ENCODE measurements at regions not wholly inside any gene's neighbourhood (a gene's known extent, or its start where the extent isn't known, plus 50 kb on each side); places are given as distances from the start of the nearest gene placed in this dataset.
A peak's percentile ranks its signal among the peaks of the same experiment; 100 is the strongest.
"Not testable (repeated sequence)": the region's sequence is repeated elsewhere in the genome, so short reads cannot be mapped to it uniquely, and the experiment has no call there.

GRCh38 chr6:76553256-76553655 is 480.8 kb upstream of the IMPG1 start:
- DNase-seq (ENCODE audit: low spot score): no peak

GRCh38 chr6:76552268-76552667 is 479.8 kb upstream of the IMPG1 start:
- no peak for DNase-seq (ENCODE audit: low spot score)

- DNase-seq (ENCODE audit: low spot score): no peak
Measured at GRCh38 chr6:76533661-76534060, 461.2 kb upstream of the IMPG1 start.

GRCh38 chr6:76532647-76533046 is 460.2 kb upstream of the IMPG1 start:
- no peak for DNase-seq (ENCODE audit: low spot score)

- peak; percentile 1 for DNase-seq (ENCODE audit: low spot score)
Measured at GRCh38 chr6:76518443-76518842, 446.0 kb upstream of the IMPG1 start.

GRCh38 chr6:76516924-76517323 is 444.5 kb upstream of the IMPG1 start:
- no peak for DNase-seq (ENCODE audit: low spot score)

GRCh38 chr6:76510489-76510888 is 438.0 kb upstream of the IMPG1 start:
- no peak for DNase-seq (ENCODE audit: low spot score)

GRCh38 chr6:76509397-76509796 is 436.9 kb upstream of the IMPG1 start:
- DNase-seq (ENCODE audit: low spot score): no peak

GRCh38 chr6:76506808-76507207 is 434.3 kb upstream of the IMPG1 start:
- no peak for DNase-seq (ENCODE audit: low spot score)

GRCh38 chr6:76495909-76496308 is 423.4 kb upstream of the IMPG1 start:
- DNase-seq (ENCODE audit: low spot score): no peak

GRCh38 chr6:76491376-76491775 is 418.9 kb upstream of the IMPG1 start:
- not testable (repeated sequence) for DNase-seq (ENCODE audit: low spot score)

GRCh38 chr6:76490456-76490855 is 418.0 kb upstream of the IMPG1 start:
- DNase-seq (ENCODE audit: low spot score): peak; percentile 71

- DNase-seq (ENCODE audit: low spot score): no peak
Measured at GRCh38 chr6:76481101-76481500, 408.6 kb upstream of the IMPG1 start.

- DNase-seq (ENCODE audit: low spot score): no peak
Measured at GRCh38 chr6:76472858-76473257, 400.4 kb upstream of the IMPG1 start.

GRCh38 chr6:76466286-76466685 is 393.8 kb upstream of the IMPG1 start:
- no peak for DNase-seq (ENCODE audit: low spot score)

GRCh38 chr6:76465410-76465809 is 392.9 kb upstream of the IMPG1 start:
- DNase-seq (ENCODE audit: low spot score): no peak

GRCh38 chr6:76453270-76453669 is 380.8 kb upstream of the IMPG1 start:
- DNase-seq (ENCODE audit: low spot score): no peak

- no peak for DNase-seq (ENCODE audit: low spot score)
Measured at GRCh38 chr6:76451926-76452709, 379.7 kb upstream of the IMPG1 start.

GRCh38 chr6:76448109-76448508 is 375.6 kb upstream of the IMPG1 start:
- DNase-seq (ENCODE audit: low spot score): no peak

- DNase-seq (ENCODE audit: low spot score): no peak
Measured at GRCh38 chr6:76441875-76442274, 369.4 kb upstream of the IMPG1 start.

GRCh38 chr6:76439811-76440210 is 367.3 kb upstream of the IMPG1 start:
- no peak for DNase-seq (ENCODE audit: low spot score)

GRCh38 chr6:76438768-76439167 is 366.3 kb upstream of the IMPG1 start:
- DNase-seq (ENCODE audit: low spot score): peak; percentile 2

- peak; percentile 51 for DNase-seq (ENCODE audit: low spot score)
Measured at GRCh38 chr6:76435174-76435573, 362.7 kb upstream of the IMPG1 start.

Data from A172 (cell line).